Loucy (cell line): ENCODE measurements at regions not wholly inside any gene's neighbourhood (a gene's known extent, or its start where the extent isn't known, plus 50 kb on each side); places are given as distances from the start of the nearest gene placed in this dataset.

Source experiments
- H2AFZ ChIP-seq: fragments of 200-600 bp; sonication (generic); 2 replicates; pipeline ENCODE4 v1.6.0; 2016; ENCODE audit warnings: antibody characterized with exemption, mild to moderate bottlenecking, low read length, moderate library complexity
- H3F3A ChIP-seq: fragments of 200-600 bp; 2 replicates; pipeline ENCODE4 v1.6.0; 2016; ENCODE audit warnings: antibody characterized with exemption, low read depth, mild to moderate bottlenecking
- H3K27me3 ChIP-seq: fragments of 200-600 bp; sonication (generic); 2 replicates; pipeline ENCODE4 v1.6.1; 2014; ENCODE audit warnings: low read length, mild to moderate bottlenecking; ENCODE audit not compliant: insufficient read depth, poor library complexity, severe bottlenecking
- H3K36me3 ChIP-seq: fragments of 200-600 bp; sonication (generic); 2 replicates; pipeline ENCODE4 v1.6.1; 2016; ENCODE audit warnings: low read length; ENCODE audit not compliant: insufficient read depth
- H3K4me1 ChIP-seq: fragments of 200-600 bp; sonication (generic); 2 replicates; pipeline ENCODE4 v1.5.1; 2014; ENCODE audit warnings: low read length, mild to moderate bottlenecking; ENCODE audit not compliant: insufficient read depth, poor library complexity, severe bottlenecking
- H3K4me2 ChIP-seq: fragments of 200-600 bp; sonication (generic); 2 replicates; pipeline ENCODE4 v1.6.0; 2014; ENCODE audit warnings: antibody characterized with exemption, low read length, low read depth, mild to moderate bottlenecking; ENCODE audit not compliant: poor library complexity, severe bottlenecking
- H3K4me3 ChIP-seq: fragments of 200-600 bp; sonication (generic); 2 replicates; pipeline ENCODE4 v1.5.1; 2014; ENCODE audit warnings: low read length, mild to moderate bottlenecking, mixed read lengths; ENCODE audit not compliant: poor library complexity, severe bottlenecking
- H3K79me2 ChIP-seq: fragments of 200-600 bp; sonication (generic); 2 replicates; pipeline ENCODE4 v1.6.1; 2014; ENCODE audit warnings: low read length; ENCODE audit not compliant: insufficient read depth
- H3K9ac ChIP-seq: fragments of 200-600 bp; sonication (generic); 2 replicates; pipeline ENCODE4 v1.6.0; 2014; ENCODE audit warnings: mild to moderate bottlenecking, low read depth, low read length, moderate library complexity; ENCODE audit not compliant: poor library complexity, severe bottlenecking
- H3K9me2 ChIP-seq: fragments of 200-600 bp; sonication (generic); replicated peaks from 2 replicates; pipeline ENCODE4 v1.6.1; 2016; ENCODE audit warnings: low read depth, low read length, mixed read lengths
- H3K9me3 ChIP-seq: fragments of 200-600 bp; sonication (generic); 2 replicates; pipeline ENCODE4 v1.6.1; 2014; ENCODE audit warnings: mild to moderate bottlenecking, antibody characterized with exemption, low read length, low read depth; ENCODE audit not compliant: insufficient read depth
- H4K20me1 ChIP-seq: fragments of 200-600 bp; sonication (generic); 2 replicates; pipeline ENCODE4 v1.6.0; 2014; ENCODE audit warnings: antibody characterized with exemption, low read length, mild to moderate bottlenecking; ENCODE audit not compliant: insufficient read depth, poor library complexity, severe bottlenecking
- CTCF ChIP-seq: fragments of 200-600 bp; sonication (generic); conservative IDR thresholded peaks from 2 replicates; pipeline ENCODE4 v1.5.1; 2014; ENCODE audit warnings: mild to moderate bottlenecking, antibody characterized with exemption, low read length
- EZH2phosphoT487 ChIP-seq: fragments of 200-600 bp; IDR thresholded peaks from 2 replicates; pipeline ENCODE4 v1.6.1; 2018; ENCODE audit warnings: antibody characterized with exemption, mild to moderate bottlenecking, moderate library complexity, borderline replicate concordance

GRCh38 chr20:60144404-60144803 is 186.2 kb downstream of the CDH26 start:
- Histone ChIP-seq H3K36me3 (no peaks in the 10 kb centered on the region), H3K9ac (no peak overlapping the region), H3K4me1 (peaks cover 9% of the 10 kb centered on the region), H4K20me1 (no peaks in the 10 kb centered on the region), H3K9me3 (no peaks in the 10 kb centered on the region), H3K79me2 (no peaks in the 10 kb centered on the region), H3K4me2 (no peak overlapping the region), H2AFZ (no peak overlapping the region), H3K9me2 (no peaks in the 10 kb centered on the region), H3K4me3 (no peak overlapping the region), H3K27me3 (no peaks in the 10 kb centered on the region), H3F3A (no peaks in the 10 kb centered on the region)
- no peak for TF ChIP-seq CTCF
- no peak for TF ChIP-seq EZH2phosphoT487

DNA sequence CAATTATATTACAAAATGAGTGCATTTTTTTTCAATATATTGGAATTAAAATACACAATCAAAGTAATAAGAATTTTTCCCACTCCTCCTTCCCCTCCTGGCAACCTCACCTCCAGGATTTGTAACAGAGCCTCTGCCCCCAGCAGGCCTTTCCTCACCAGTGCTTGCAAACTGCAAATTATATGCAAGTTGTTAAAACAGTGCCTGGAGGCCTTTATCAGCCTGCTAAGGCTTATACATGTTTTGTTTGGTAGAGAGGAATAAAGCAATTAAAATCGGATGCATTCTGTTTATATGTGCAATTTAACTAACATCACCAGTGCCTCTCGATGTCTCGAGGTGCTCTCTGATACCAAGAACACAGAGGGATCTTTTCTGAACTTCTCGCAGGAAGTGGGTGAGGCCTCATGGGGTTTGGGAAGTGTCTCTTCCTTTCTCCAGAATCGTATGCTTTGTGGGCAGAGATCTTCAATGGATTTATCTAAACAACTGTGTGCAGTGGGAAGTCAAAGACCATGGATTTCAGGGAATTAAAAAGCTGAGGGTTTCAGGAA is 186.8 kb downstream of the CDH26 start:
- H3K79me2 ChIP-seq = no peaks in the 10 kb centered on the region
- H4K20me1 ChIP-seq = no peaks in the 10 kb centered on the region
- no peaks in the 10 kb centered on the region for H3K27me3 ChIP-seq
- H3K4me2 ChIP-seq = no peak overlapping the region
- H3K9me3 ChIP-seq = no peaks in the 10 kb centered on the region
- H3K9ac ChIP-seq = no peak overlapping the region
- no peaks in the 10 kb centered on the region for H3K36me3 ChIP-seq
- H3K9me2 ChIP-seq = no peaks in the 10 kb centered on the region
- H3F3A ChIP-seq = no peaks in the 10 kb centered on the region
- TF ChIP-seq EZH2phosphoT487 (no peak), CTCF (no peak)
- H3K4me1 ChIP-seq = peaks cover 9% of the 10 kb centered on the region
- H3K4me3 ChIP-seq = no peak overlapping the region
- no peak overlapping the region for H2AFZ ChIP-seq

- Histone ChIP-seq H3K36me3 (no peaks in the 10 kb centered on the region), H4K20me1 (no peaks in the 10 kb centered on the region), H3K4me1 (peaks cover 9% of the 10 kb centered on the region), H3K9me3 (no peaks in the 10 kb centered on the region), H3K79me2 (no peaks in the 10 kb centered on the region), H3K27me3 (no peaks in the 10 kb centered on the region), H3K9ac (no peak overlapping the region), H3K4me2 (no peak overlapping the region), H2AFZ (no peak overlapping the region), H3K4me3 (no peak overlapping the region), H3F3A (no peaks in the 10 kb centered on the region), H3K9me2 (no peaks in the 10 kb centered on the region)
- TF ChIP-seq EZH2phosphoT487 = no peak
- no peak for TF ChIP-seq CTCF
Measured at GRCh38 chr20:60147004-60147403, 188.8 kb downstream of the CDH26 start.
